ENCODE measurements at regions not wholly inside any gene's neighbourhood (a gene's known extent, or its start where the extent isn't known, plus 50 kb on each side); places are given as distances from the start of the nearest gene placed in this dataset.

- no peak overlapping the region for H3K4me3 ChIP-seq (replicated peaks in 1 of 2; ENCODE audit: low read depth in 2 of 2, low read length in 2 of 2)
- DNase-seq (ENCODE audit: low read depth in 2 of 2): peak in 1 of 2 donors; percentile 1
- TF ChIP-seq CTCF (IDR thresholded peaks at IDR 0.05; ENCODE audit: low read depth, low read length): no peak
These were observed 245.4 kb downstream of the HTR1B start for GRCh38 chr6:77217896-77218295.

GRCh38 chr6:77205936-77206335, 257.4 kb downstream of the HTR1B start:
- TF ChIP-seq CTCF (IDR thresholded peaks at IDR 0.05; ENCODE audit: low read depth, low read length): no peak
- no peak overlapping the region for H3K4me3 ChIP-seq (replicated peaks in 1 of 2; ENCODE audit: low read depth in 2 of 2, low read length in 2 of 2)
- DNase-seq (ENCODE audit: low read depth in 2 of 2): no peak

GRCh38 chr6:77204555-77204954, 258.7 kb downstream of the HTR1B start:
- TF ChIP-seq CTCF (IDR thresholded peaks at IDR 0.05; ENCODE audit: low read depth, low read length): no peak
- DNase-seq (ENCODE audit: low read depth in 2 of 2): no peak
- no peak overlapping the region for H3K4me3 ChIP-seq (replicated peaks in 1 of 2; ENCODE audit: low read depth in 2 of 2, low read length in 2 of 2)

- H3K4me3 ChIP-seq (replicated peaks in 1 of 2; ENCODE audit: low read depth in 2 of 2, low read length in 2 of 2): no peak overlapping the region
- TF ChIP-seq CTCF (IDR thresholded peaks at IDR 0.05; ENCODE audit: low read depth, low read length): no peak
- no peak for DNase-seq (ENCODE audit: low read depth in 2 of 2)
These were observed 279.8 kb downstream of the HTR1B start for GRCh38 chr6:77183447-77183846.

- no peak overlapping the region for H3K4me3 ChIP-seq (replicated peaks in 1 of 2; ENCODE audit: low read depth in 2 of 2, low read length in 2 of 2)
- DNase-seq (ENCODE audit: low read depth in 2 of 2): no peak
- TF ChIP-seq CTCF (IDR thresholded peaks at IDR 0.05; ENCODE audit: low read depth, low read length): no peak
These were observed 281.5 kb downstream of the HTR1B start for GRCh38 chr6:77181749-77182148.

- no peak for TF ChIP-seq CTCF (IDR thresholded peaks at IDR 0.05; ENCODE audit: low read depth, low read length)
- H3K4me3 ChIP-seq (replicated peaks in 1 of 2; ENCODE audit: low read depth in 2 of 2, low read length in 2 of 2): no peak overlapping the region
- peak in 1 of 2 donors; percentile 15 for DNase-seq (ENCODE audit: low read depth in 2 of 2)
These were observed 283.0 kb downstream of the HTR1B start for GRCh38 chr6:77180326-77180725.

GRCh38 chr6:77178821-77179220, 284.5 kb downstream of the HTR1B start:
- no peak overlapping the region for H3K4me3 ChIP-seq (replicated peaks in 1 of 2; ENCODE audit: low read depth in 2 of 2, low read length in 2 of 2)
- peak; percentile 32 to 83 for DNase-seq (ENCODE audit: low read depth in 2 of 2)
- TF ChIP-seq CTCF (IDR thresholded peaks at IDR 0.05; ENCODE audit: low read depth, low read length): no peak

Data from cardiac fibroblast (primary cell).